SK-N-MC (cell line): ENCODE measurements at regions not wholly inside any gene's neighbourhood (a gene's known extent, or its start where the extent isn't known, plus 50 kb on each side); places are given as distances from the start of the nearest gene placed in this dataset.

Experiments
- DNase-seq: peaks from one replicate; pipeline ENCODE4 v3.0.0-alpha.2; 2011; ENCODE audit warnings: low read depth, low spot score
- H3K27ac ChIP-seq: fragments of 200-600 bp; sonication (generic); 2 replicates; pipeline ENCODE4 v1.5.1; 2016; ENCODE audit warnings: mixed run types
- H3K36me3 ChIP-seq: fragments of 200-600 bp; sonication (generic); 2 replicates; pipeline ENCODE4 v1.6.1; 2017; ENCODE audit warnings: antibody characterized with exemption, low read length, mixed read lengths; ENCODE audit not compliant: insufficient read depth
- H3K4me3 ChIP-seq: fragments of 200-600 bp; sonication (generic); 2 replicates; pipeline ENCODE4 v1.5.1; 2016
- H3K9ac ChIP-seq: fragments of 200-600 bp; sonication (generic); 2 replicates; pipeline ENCODE4 v1.8.0; 2017; ENCODE audit warnings: mixed run types, mixed read lengths; ENCODE audit not compliant: insufficient read length
- H3K9me3 ChIP-seq: fragments of 200-600 bp; sonication (generic); 2 replicates; pipeline ENCODE4 v1.6.1; 2017; ENCODE audit warnings: low read depth, mild to moderate bottlenecking, antibody characterized with exemption, low read length, moderate library complexity, mixed read lengths
- EZH2 ChIP-seq: fragments of 200-600 bp; sonication (generic); IDR thresholded peaks from one replicate; pipeline ENCODE4 v1.6.1; 2017; ENCODE audit warnings: antibody characterized with exemption
- FOXP2 ChIP-seq: optimal IDR thresholded peaks from 2 replicates; pipeline ENCODE3; 2011; ENCODE audit warnings: mild to moderate bottlenecking, moderate library complexity; ENCODE audit not compliant: insufficient read depth; ENCODE audit errors: extremely low read length, control extremely low read depth
- POLR2AphosphoS5 ChIP-seq: IDR thresholded peaks from 2 replicates; pipeline ENCODE4 v1.6.1; 2012; ENCODE audit warnings: mild to moderate bottlenecking, low read depth, low read length, borderline replicate concordance

GRCh38 chr2:67075530-67076238, 321.4 kb upstream of the ETAA1 start:
- H3K4me3 ChIP-seq: no peak overlapping the region
- TF ChIP-seq FOXP2 (no peak), POLR2AphosphoS5 (no peak), EZH2 (no peak)

GRCh38 chr2:67076239-67076624, 320.9 kb upstream of the ETAA1 start:
- Histone ChIP-seq H3K4me3 (no peak overlapping the region), H3K27ac (no peak overlapping the region), H3K9ac (no peak overlapping the region), H3K9me3 (no peaks in the 10 kb centered on the region), H3K36me3 (no peaks in the 10 kb centered on the region)
- no peak for DNase-seq
- no peak for TF ChIP-seq EZH2
- TF ChIP-seq FOXP2: no peak

More at GRCh38 chr2:67075530-67076238, 321.4 kb upstream of the ETAA1 start:
- H3K36me3 ChIP-seq: no peaks in the 10 kb centered on the region
- no peak for DNase-seq
- H3K9me3 ChIP-seq: no peaks in the 10 kb centered on the region
- no peak overlapping the region for H3K9ac ChIP-seq
- no peak overlapping the region for H3K27ac ChIP-seq

GRCh38 chr2:67079729-67080128, 317.4 kb upstream of the ETAA1 start:
- TF ChIP-seq FOXP2: no peak
- no peak for TF ChIP-seq POLR2AphosphoS5
- no peak for TF ChIP-seq EZH2
- no peaks in the 10 kb centered on the region for H3K9me3 ChIP-seq
- H3K27ac ChIP-seq: no peak overlapping the region
- no peak overlapping the region for H3K9ac ChIP-seq
- no peak overlapping the region for H3K4me3 ChIP-seq
- H3K36me3 ChIP-seq: no peaks in the 10 kb centered on the region
- DNase-seq: no peak

DNA sequence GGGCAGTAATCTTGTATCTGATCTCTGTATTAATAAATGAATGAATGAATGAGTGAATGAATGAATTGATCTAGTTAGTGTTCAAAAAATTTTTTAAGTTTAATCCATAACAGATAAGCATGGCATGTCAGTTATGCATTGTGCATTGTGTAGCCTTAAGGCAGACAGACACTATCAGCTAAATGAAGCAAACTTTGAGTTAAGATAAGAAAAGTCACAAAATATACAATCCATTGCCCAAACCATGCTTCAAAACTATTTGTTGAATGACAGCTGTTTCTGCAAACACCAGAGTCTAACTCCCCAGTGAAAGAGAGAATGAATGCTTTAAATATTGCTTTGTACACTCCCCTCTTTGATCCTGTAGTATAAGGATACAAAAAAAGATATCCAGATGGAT, 314.3 kb upstream of the ETAA1 start:
- H3K36me3 ChIP-seq: no peaks in the 10 kb centered on the region
- no peak for DNase-seq
- no peaks in the 10 kb centered on the region for H3K9me3 ChIP-seq
- TF ChIP-seq POLR2AphosphoS5 (no peak), EZH2 (no peak), FOXP2 (no peak)
- H3K27ac ChIP-seq: no peak overlapping the region
- H3K9ac ChIP-seq: no peak overlapping the region
- H3K4me3 ChIP-seq: no peak overlapping the region

GRCh38 chr2:67083951-67084350, 313.2 kb upstream of the ETAA1 start:
- Histone ChIP-seq H3K4me3 (no peak overlapping the region), H3K9me3 (no peaks in the 10 kb centered on the region), H3K9ac (no peak overlapping the region), H3K27ac (no peak overlapping the region), H3K36me3 (no peaks in the 10 kb centered on the region)
- no peak for DNase-seq
- TF ChIP-seq POLR2AphosphoS5 (no peak), EZH2 (no peak), FOXP2 (no peak)

DNA sequence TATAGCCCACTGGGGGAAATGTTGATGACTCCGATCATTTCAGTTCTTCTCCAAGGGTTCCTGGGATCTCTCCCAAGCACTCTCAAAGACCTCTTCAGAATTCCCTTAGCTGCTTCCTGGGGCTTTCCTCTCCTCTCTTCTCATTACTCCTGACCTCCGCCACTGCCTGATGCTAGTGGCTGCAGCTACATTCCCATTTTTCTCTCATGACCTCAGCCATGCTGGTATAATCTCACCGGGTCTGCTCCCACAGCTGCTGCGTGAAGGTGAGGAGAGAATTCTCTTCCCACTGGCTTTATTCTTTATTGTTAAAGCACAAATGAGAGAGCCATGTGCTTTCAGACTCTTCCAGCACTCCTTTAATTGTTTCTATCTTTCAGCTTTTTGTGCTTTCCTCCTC, 312.0 kb upstream of the ETAA1 start:
- DNase-seq: no peak
- Histone ChIP-seq H3K27ac (no peak overlapping the region), H3K9me3 (no peaks in the 10 kb centered on the region), H3K4me3 (no peak overlapping the region), H3K36me3 (no peaks in the 10 kb centered on the region), H3K9ac (no peak overlapping the region)
- TF ChIP-seq FOXP2 (no peak), EZH2 (no peak), POLR2AphosphoS5 (no peak)

GRCh38 chr2:67091681-67092080, 305.5 kb upstream of the ETAA1 start:
- Histone ChIP-seq H3K4me3 (no peak overlapping the region), H3K27ac (no peak overlapping the region), H3K9me3 (no peaks in the 10 kb centered on the region), H3K9ac (no peak overlapping the region), H3K36me3 (no peaks in the 10 kb centered on the region)
- DNase-seq: no peak
- TF ChIP-seq EZH2 (no peak), POLR2AphosphoS5 (no peak), FOXP2 (no peak)

DNA sequence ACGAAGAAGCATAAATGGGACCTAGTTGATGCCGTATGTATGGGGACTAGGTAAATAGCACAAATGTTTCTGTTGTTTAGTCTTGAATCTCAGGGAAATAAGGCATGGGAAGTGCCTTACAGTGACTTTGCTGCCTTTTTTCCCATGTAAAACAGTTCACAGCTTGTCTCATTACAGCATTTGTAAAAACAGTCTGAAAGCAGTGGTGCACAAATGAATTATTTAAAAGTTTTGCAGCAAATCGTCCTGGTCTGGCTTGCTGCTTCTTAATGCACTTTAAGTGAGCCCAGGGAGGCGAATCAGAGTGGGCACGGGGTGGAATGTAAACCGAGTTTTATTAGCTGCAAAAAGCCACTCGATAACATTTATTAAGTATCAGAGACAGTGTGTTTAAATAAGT, 302.0 kb upstream of the ETAA1 start:
- no peak for DNase-seq
- TF ChIP-seq FOXP2 (no peak), EZH2 (no peak), POLR2AphosphoS5 (no peak)
- Histone ChIP-seq H3K9me3 (no peaks in the 10 kb centered on the region), H3K36me3 (no peaks in the 10 kb centered on the region), H3K9ac (no peak overlapping the region), H3K27ac (no peak overlapping the region), H3K4me3 (no peak overlapping the region)

GRCh38 chr2:67096886-67097285, 300.2 kb upstream of the ETAA1 start:
- H3K9ac ChIP-seq: no peak overlapping the region
- H3K27ac ChIP-seq: no peak overlapping the region
- DNase-seq: no peak
- no peaks in the 10 kb centered on the region for H3K9me3 ChIP-seq
- TF ChIP-seq FOXP2: no peak
- no peak for TF ChIP-seq POLR2AphosphoS5
- no peak for TF ChIP-seq EZH2
- H3K36me3 ChIP-seq: no peaks in the 10 kb centered on the region
- H3K4me3 ChIP-seq: no peak overlapping the region
